Testis (tissue), 2 donors: ENCODE measurements at regions not wholly inside any gene's neighbourhood (a gene's known extent, or its start where the extent isn't known, plus 50 kb on each side); places are given as distances from the start of the nearest gene placed in this dataset.
"Not testable (repeated sequence)": the region's sequence is repeated elsewhere in the genome, so short reads cannot be mapped to it uniquely, and the experiment has no call there.

Experiments
- CTCF ChIP-seq, 3 experiments: fragments of 450-650 bp in 2 of 3; fragments of 200-600 bp in 1 of 3; sonication (generic) in 1 of 3; IDR thresholded peaks; one replicate each; pipeline ENCODE4 v1.5.1; 2016 to 2019; ENCODE audit warnings: antibody characterized with exemption in 3 of 3, mild to moderate bottlenecking in 2 of 3, moderate library complexity in 1 of 3
- POLR2A ChIP-seq: fragments of 450-650 bp; IDR thresholded peaks from one replicate; pipeline ENCODE4 v1.6.1; 2017; ENCODE audit warnings: antibody characterized with exemption, mild to moderate bottlenecking, moderate library complexity

- not testable (repeated sequence) for TF ChIP-seq CTCF (IDR thresholded peaks at IDR 0.05); POLR2A
Measured at GRCh38 chr16:35619176-35619575, 2159.8 kb downstream of the TP53TG3F start.
